ENCODE measurements at regions not wholly inside any gene's neighbourhood (a gene's known extent, or its start where the extent isn't known, plus 50 kb on each side); places are given as distances from the start of the nearest gene placed in this dataset.

GRCh38 chr12:65631621-65632111 lies 192.6 kb upstream of the HMGA2 start:
- no peaks in the 10 kb centered on the region for H4K20me1 ChIP-seq (ENCODE audit: insufficient read depth, low read length)
- no peak for TF ChIP-seq EZH2 (IDR thresholded peaks at IDR 0.05; ENCODE audit: insufficient read depth, low read length)
- TF ChIP-seq, protein P1, sequence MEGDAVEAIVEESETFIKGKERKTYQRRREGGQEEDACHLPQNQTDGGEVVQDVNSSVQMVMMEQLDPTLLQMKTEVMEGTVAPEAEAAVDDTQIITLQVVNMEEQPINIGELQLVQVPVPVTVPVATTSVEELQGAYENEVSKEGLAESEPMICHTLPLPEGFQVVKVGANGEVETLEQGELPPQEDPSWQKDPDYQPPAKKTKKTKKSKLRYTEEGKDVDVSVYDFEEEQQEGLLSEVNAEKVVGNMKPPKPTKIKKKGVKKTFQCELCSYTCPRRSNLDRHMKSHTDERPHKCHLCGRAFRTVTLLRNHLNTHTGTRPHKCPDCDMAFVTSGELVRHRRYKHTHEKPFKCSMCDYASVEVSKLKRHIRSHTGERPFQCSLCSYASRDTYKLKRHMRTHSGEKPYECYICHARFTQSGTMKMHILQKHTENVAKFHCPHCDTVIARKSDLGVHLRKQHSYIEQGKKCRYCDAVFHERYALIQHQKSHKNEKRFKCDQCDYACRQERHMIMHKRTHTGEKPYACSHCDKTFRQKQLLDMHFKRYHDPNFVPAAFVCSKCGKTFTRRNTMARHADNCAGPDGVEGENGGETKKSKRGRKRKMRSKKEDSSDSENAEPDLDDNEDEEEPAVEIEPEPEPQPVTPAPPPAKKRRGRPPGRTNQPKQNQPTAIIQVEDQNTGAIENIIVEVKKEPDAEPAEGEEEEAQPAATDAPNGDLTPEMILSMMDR (IDR thresholded peaks at IDR 0.05; ENCODE audit: insufficient read depth, low read depth, low read length) = no peak
- Mint-ChIP-seq H3K27ac (ENCODE audit: unreplicated experiment) (peak overlapping the region; percentile 99), H3K4me1 (ENCODE audit: low read depth, unreplicated experiment) (peaks cover 30% of the 10 kb centered on the region), H3K36me3 (ENCODE audit: low read depth, unreplicated experiment) (no peaks in the 10 kb centered on the region), H3K4me3 (ENCODE audit: unreplicated experiment) (no peak overlapping the region), H3K9me3 (ENCODE audit: unreplicated experiment) (no peaks in the 10 kb centered on the region), H3K27me3 (ENCODE audit: low read depth, unreplicated experiment) (no peaks in the 10 kb centered on the region)
- H3K27me3 ChIP-seq (ENCODE audit: insufficient read depth, low read length) = no peaks in the 10 kb centered on the region
- no peak overlapping the region for H3K4me3 ChIP-seq (ENCODE audit: insufficient read depth, low read depth, low read length)
- peak; percentile 99 for FAIRE-seq
- H3K36me3 ChIP-seq (ENCODE audit: insufficient read depth, low read length) = no peaks in the 10 kb centered on the region
- peak overlapping the region; percentile 82 for H3K9ac ChIP-seq (ENCODE audit: low read length)
- H3K4me1 ChIP-seq (ENCODE audit: insufficient read depth, low read length) = peaks cover 41% of the 10 kb centered on the region
- no peak overlapping the region for H2AFZ ChIP-seq (ENCODE audit: low read depth, low read length)
- H3K27ac ChIP-seq (ENCODE audit: low read depth, low read length) = peak overlapping the region; percentile 98
- DNase-seq (ENCODE audit: low read depth) = peak; percentile 100
- H3K4me2 ChIP-seq (ENCODE audit: low read length) = peak overlapping the region; percentile 65
- H3K79me2 ChIP-seq (ENCODE audit: insufficient read depth, low read length) = no peaks in the 10 kb centered on the region
- H3K9me3 ChIP-seq (ENCODE audit: insufficient read depth, low read depth, low read length) = no peaks in the 10 kb centered on the region

DNA sequence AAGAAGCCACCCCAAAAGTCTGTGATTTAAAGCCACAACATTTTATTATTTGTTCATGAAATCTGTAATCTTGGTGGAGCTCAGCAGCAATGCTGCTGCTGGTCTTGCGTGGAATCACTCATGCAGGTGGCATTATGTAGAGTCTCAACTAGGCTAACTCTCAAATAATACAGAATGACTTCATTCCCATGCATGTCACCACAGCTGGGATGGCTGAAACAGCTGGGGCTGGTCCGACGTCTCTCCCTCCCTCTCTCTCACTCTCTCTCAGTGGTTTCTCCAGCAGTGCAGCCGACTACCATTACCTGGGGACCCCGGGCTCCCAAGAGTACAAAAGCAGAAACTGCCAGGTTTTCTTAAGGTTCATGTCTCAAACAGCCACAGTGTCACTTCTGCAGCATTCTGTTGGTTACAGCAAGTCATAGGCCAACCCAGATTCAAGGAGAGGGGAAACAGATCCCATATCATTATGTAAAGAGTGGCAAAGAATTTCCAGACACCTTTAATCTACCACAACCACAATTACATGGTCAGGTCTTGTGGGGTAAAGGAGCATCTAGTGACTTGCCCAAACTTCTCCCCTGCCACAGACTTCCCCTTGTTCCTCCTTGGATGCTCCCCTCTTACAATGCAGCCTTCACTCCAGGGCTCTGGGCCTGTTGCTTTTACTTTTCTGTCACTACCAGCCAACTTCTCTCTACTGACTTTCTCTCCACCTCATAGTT lies 192.0 kb upstream of the HMGA2 start:
- Histone ChIP-seq H3K27ac (ENCODE audit: low read depth, low read length) (peak overlapping the region; percentile 98), H3K79me2 (ENCODE audit: insufficient read depth, low read length) (no peaks in the 10 kb centered on the region), H2AFZ (ENCODE audit: low read depth, low read length) (no peak overlapping the region), H3K4me3 (ENCODE audit: insufficient read depth, low read depth, low read length) (no peak overlapping the region), H4K20me1 (ENCODE audit: insufficient read depth, low read length) (no peaks in the 10 kb centered on the region), H3K9me3 (ENCODE audit: insufficient read depth, low read depth, low read length) (no peaks in the 10 kb centered on the region), H3K36me3 (ENCODE audit: insufficient read depth, low read length) (no peaks in the 10 kb centered on the region), H3K9ac (ENCODE audit: low read length) (peak overlapping the region; percentile 82), H3K4me2 (ENCODE audit: low read length) (peak overlapping the region; percentile 65), H3K27me3 (ENCODE audit: insufficient read depth, low read length) (no peaks in the 10 kb centered on the region), H3K4me1 (ENCODE audit: insufficient read depth, low read length) (peaks cover 41% of the 10 kb centered on the region)
- no peaks in the 10 kb centered on the region for H3K27me3 Mint-ChIP-seq (ENCODE audit: low read depth, unreplicated experiment)
- H3K4me1 Mint-ChIP-seq (ENCODE audit: low read depth, unreplicated experiment) = peaks cover 30% of the 10 kb centered on the region
- H3K27ac Mint-ChIP-seq (ENCODE audit: unreplicated experiment) = peak overlapping the region; percentile 99
- no peak for TF ChIP-seq EZH2 (IDR thresholded peaks at IDR 0.05; ENCODE audit: insufficient read depth, low read length)
- TF ChIP-seq, protein P1 (IDR thresholded peaks at IDR 0.05; ENCODE audit: insufficient read depth, low read depth, low read length) = no peak
- DNase-seq (ENCODE audit: low read depth) (peak; percentile 68), FAIRE-seq (no peak)
- H3K4me3 Mint-ChIP-seq (ENCODE audit: unreplicated experiment) = no peak overlapping the region
- no peaks in the 10 kb centered on the region for H3K9me3 Mint-ChIP-seq (ENCODE audit: unreplicated experiment)
- no peaks in the 10 kb centered on the region for H3K36me3 Mint-ChIP-seq (ENCODE audit: low read depth, unreplicated experiment)

DNA sequence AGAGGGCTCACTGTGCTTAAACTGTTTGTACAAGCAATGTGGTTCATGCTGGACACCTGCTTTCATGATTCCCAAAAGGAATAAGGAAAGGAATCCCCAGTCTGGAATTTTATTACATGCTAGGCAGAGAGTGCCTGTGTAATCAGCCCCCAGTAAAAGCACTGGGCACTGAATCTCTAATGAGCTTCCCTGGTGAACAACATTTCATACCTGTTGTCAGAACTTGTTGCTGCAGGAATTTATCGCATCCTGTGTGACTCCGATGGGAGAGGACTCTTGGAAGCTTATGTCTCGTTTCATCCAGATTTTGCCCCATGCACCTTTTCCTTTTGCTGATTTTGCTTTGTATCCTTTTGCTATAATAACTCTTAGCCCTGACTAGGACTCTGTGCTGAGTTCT lies 190.2 kb upstream of the HMGA2 start:
- FAIRE-seq = no peak
- no peak for TF ChIP-seq EZH2 (IDR thresholded peaks at IDR 0.05; ENCODE audit: insufficient read depth, low read length)
- TF ChIP-seq, protein P1 (IDR thresholded peaks at IDR 0.05; ENCODE audit: insufficient read depth, low read depth, low read length) = no peak
- H3K9me3 Mint-ChIP-seq (ENCODE audit: unreplicated experiment) = no peaks in the 10 kb centered on the region
- no peak overlapping the region for H3K4me3 ChIP-seq (ENCODE audit: insufficient read depth, low read depth, low read length)
- no peak overlapping the region for H3K27ac Mint-ChIP-seq (ENCODE audit: unreplicated experiment)
- H3K4me1 Mint-ChIP-seq (ENCODE audit: low read depth, unreplicated experiment) = peaks cover 30% of the 10 kb centered on the region
- peak overlapping the region; percentile 62 for H3K9ac ChIP-seq (ENCODE audit: low read length)
- H3K79me2 ChIP-seq (ENCODE audit: insufficient read depth, low read length) = no peaks in the 10 kb centered on the region
- H3K27ac ChIP-seq (ENCODE audit: low read depth, low read length) = peak overlapping the region; percentile 92
- H2AFZ ChIP-seq (ENCODE audit: low read depth, low read length) = no peak overlapping the region
- H3K36me3 ChIP-seq (ENCODE audit: insufficient read depth, low read length) = no peaks in the 10 kb centered on the region
- H3K4me3 Mint-ChIP-seq (ENCODE audit: unreplicated experiment) = no peak overlapping the region
- DNase-seq (ENCODE audit: low read depth) = no peak
- H4K20me1 ChIP-seq (ENCODE audit: insufficient read depth, low read length) = no peaks in the 10 kb centered on the region
- peaks cover 49% of the 10 kb centered on the region for H3K4me1 ChIP-seq (ENCODE audit: insufficient read depth, low read length)
- H3K27me3 ChIP-seq (ENCODE audit: insufficient read depth, low read length) = no peaks in the 10 kb centered on the region
- peak overlapping the region; percentile 49 for H3K4me2 ChIP-seq (ENCODE audit: low read length)
- H3K9me3 ChIP-seq (ENCODE audit: insufficient read depth, low read depth, low read length) = no peaks in the 10 kb centered on the region
- no peaks in the 10 kb centered on the region for H3K27me3 Mint-ChIP-seq (ENCODE audit: low read depth, unreplicated experiment)
- no peaks in the 10 kb centered on the region for H3K36me3 Mint-ChIP-seq (ENCODE audit: low read depth, unreplicated experiment)

All from astrocyte (in vitro differentiated cells and primary cell).